ENCODE measurements at regions not wholly inside any gene's neighbourhood (a gene's known extent, or its start where the extent isn't known, plus 50 kb on each side); places are given as distances from the start of the nearest gene placed in this dataset.

DNA sequence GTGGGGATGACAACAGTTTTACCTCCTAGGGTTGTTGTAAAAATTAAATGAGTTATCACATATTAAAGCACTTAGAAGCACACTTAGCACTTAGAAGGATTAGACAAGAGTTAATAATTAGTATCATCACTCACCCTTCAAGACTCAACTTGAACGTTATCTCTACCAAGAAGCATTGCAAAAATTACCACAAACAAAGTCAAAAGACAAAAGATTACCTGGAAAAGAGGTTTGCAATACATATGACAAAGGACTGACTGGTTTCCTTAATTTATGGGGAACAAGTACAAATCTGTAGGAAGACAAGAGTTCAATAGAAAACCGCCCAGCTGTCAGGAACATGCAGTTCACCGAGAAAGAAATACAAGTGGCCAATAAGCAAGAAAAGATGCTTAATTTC lies 93.3 kb upstream of the ATP1A1 start:
- ATAC-seq = no peak
- H3K36me3 ChIP-seq (ENCODE audit: control insufficient read depth, insufficient read depth, low read length) = no peaks in the 10 kb centered on the region
- POLR2A ChIA-PET = interaction anchor here (1.5 kb wide), 1 partner anchor 10 kb away, joined by 5 read pairs; no protein-coding TSS in a partner anchor
- TF ChIP-seq, protein P1, sequence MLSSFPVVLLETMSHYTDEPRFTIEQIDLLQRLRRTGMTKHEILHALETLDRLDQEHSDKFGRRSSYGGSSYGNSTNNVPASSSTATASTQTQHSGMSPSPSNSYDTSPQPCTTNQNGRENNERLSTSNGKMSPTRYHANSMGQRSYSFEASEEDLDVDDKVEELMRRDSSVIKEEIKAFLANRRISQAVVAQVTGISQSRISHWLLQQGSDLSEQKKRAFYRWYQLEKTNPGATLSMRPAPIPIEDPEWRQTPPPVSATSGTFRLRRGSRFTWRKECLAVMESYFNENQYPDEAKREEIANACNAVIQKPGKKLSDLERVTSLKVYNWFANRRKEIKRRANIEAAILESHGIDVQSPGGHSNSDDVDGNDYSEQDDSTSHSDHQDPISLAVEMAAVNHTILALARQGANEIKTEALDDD (IDR thresholded peaks at IDR 0.05) = no peak
- TF ChIP-seq, protein P2, sequence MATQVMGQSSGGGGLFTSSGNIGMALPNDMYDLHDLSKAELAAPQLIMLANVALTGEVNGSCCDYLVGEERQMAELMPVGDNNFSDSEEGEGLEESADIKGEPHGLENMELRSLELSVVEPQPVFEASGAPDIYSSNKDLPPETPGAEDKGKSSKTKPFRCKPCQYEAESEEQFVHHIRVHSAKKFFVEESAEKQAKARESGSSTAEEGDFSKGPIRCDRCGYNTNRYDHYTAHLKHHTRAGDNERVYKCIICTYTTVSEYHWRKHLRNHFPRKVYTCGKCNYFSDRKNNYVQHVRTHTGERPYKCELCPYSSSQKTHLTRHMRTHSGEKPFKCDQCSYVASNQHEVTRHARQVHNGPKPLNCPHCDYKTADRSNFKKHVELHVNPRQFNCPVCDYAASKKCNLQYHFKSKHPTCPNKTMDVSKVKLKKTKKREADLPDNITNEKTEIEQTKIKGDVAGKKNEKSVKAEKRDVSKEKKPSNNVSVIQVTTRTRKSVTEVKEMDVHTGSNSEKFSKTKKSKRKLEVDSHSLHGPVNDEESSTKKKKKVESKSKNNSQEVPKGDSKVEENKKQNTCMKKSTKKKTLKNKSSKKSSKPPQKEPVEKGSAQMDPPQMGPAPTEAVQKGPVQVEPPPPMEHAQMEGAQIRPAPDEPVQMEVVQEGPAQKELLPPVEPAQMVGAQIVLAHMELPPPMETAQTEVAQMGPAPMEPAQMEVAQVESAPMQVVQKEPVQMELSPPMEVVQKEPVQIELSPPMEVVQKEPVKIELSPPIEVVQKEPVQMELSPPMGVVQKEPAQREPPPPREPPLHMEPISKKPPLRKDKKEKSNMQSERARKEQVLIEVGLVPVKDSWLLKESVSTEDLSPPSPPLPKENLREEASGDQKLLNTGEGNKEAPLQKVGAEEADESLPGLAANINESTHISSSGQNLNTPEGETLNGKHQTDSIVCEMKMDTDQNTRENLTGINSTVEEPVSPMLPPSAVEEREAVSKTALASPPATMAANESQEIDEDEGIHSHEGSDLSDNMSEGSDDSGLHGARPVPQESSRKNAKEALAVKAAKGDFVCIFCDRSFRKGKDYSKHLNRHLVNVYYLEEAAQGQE (IDR thresholded peaks at IDR 0.05; ENCODE audit: borderline replicate concordance) = no peak
- TF ChIP-seq, protein P2 (CRISPR knock-in tag; IDR thresholded peaks at IDR 0.05; ENCODE audit: low read depth) = no peak
- no peak for TF ChIP-seq U2AF2 (optimal IDR thresholded peaks at IDR 0.05; ENCODE audit: low read depth, low read length)
- TF ChIP-seq SRSF1 (IDR thresholded peaks at IDR 0.05; ENCODE audit: low read depth, low read length) = no peak
- no peak for TF ChIP-seq NCOA4 (IDR thresholded peaks at IDR 0.05; ENCODE audit: partially characterized antibody)
- TF ChIP-seq, protein P3, sequence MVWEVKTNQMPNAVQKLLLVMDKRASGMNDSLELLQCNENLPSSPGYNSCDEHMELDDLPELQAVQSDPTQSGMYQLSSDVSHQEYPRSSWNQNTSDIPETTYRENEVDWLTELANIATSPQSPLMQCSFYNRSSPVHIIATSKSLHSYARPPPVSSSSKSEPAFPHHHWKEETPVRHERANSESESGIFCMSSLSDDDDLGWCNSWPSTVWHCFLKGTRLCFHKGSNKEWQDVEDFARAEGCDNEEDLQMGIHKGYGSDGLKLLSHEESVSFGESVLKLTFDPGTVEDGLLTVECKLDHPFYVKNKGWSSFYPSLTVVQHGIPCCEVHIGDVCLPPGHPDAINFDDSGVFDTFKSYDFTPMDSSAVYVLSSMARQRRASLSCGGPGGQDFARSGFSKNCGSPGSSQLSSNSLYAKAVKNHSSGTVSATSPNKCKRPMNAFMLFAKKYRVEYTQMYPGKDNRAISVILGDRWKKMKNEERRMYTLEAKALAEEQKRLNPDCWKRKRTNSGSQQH (CRISPR knock-in tag; IDR thresholded peaks at IDR 0.05) = no peak
- TF ChIP-seq, protein P4, sequence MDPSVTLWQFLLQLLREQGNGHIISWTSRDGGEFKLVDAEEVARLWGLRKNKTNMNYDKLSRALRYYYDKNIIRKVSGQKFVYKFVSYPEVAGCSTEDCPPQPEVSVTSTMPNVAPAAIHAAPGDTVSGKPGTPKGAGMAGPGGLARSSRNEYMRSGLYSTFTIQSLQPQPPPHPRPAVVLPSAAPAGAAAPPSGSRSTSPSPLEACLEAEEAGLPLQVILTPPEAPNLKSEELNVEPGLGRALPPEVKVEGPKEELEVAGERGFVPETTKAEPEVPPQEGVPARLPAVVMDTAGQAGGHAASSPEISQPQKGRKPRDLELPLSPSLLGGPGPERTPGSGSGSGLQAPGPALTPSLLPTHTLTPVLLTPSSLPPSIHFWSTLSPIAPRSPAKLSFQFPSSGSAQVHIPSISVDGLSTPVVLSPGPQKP (CRISPR knock-in tag; IDR thresholded peaks at IDR 0.05) = no peak
- TF ChIP-seq TBL1XR1 (IDR thresholded peaks at IDR 0.05; ENCODE audit: low read length in 2 of 2) = no peak
- no peak for TF ChIP-seq KLF16 (IDR thresholded peaks at IDR 0.05)
- no peak for TF ChIP-seq NUFIP1 (IDR thresholded peaks at IDR 0.05; ENCODE audit: partially characterized antibody)
- no peak for TF ChIP-seq FOSL1 (tag; conservative IDR thresholded peaks at IDR 0.05)
- no peak for TF ChIP-seq HDAC2 (IDR thresholded peaks at IDR 0.05)

More for the DNA sequence above, 93.3 kb upstream of the ATP1A1 start:
- Histone ChIP-seq H2AFZ (ENCODE audit: low read depth, low read length) (no peak overlapping the region), H3K9me1 (ENCODE audit: control insufficient read depth, insufficient read depth, low read length) (no peaks in the 10 kb centered on the region), H3K9me3 (replicated peaks; ENCODE audit: control insufficient read depth, insufficient read depth, low read depth, low read length) (no peaks in the 10 kb centered on the region), H3K4me2 (ENCODE audit: insufficient read depth, low read length) (no peak overlapping the region), H4K20me1 (replicated peaks; ENCODE audit: control insufficient read depth, insufficient read depth, low read length) (no peaks in the 10 kb centered on the region), H3K4me1 (replicated peaks in 1 of 2; ENCODE audit: control insufficient read depth in 2 of 2, insufficient read depth in 2 of 2, low read length in 2 of 2) (no peaks in the 10 kb centered on the region; a peak in 1 of 5 replicates), H3K27me3 (ENCODE audit: control insufficient read depth in 2 of 2, insufficient read depth in 2 of 2, low read length in 2 of 2) (peaks cover 0 to 10% of the 10 kb centered on the region in 2 experiments; a peak in 2 of 5 replicates), H3K4me3 (no peak overlapping the region), H3K79me2 (ENCODE audit: control insufficient read depth, insufficient read depth, low read length) (no peaks in the 10 kb centered on the region), H3K27ac (ENCODE audit: extremely low read depth, low read depth, low read length) (no peak overlapping the region), H3K9ac (ENCODE audit: insufficient read depth in 1 of 2, low read depth in 2 of 2, low read length in 2 of 2) (no peak overlapping the region)
- WGBS (ENCODE audit: insufficient coverage, low coverage, missing lambda C conversion rate) = 2% methylated on average over 3 of the region's 3 CpGs
- no TSS peak for BruUV-seq (replicated peaks)
- in situ Hi-C loops (cut with MboI) = no loop called here
- CTCF ChIA-PET (ENCODE audit: low intra/inter-chr PET ratio) = no interaction called here
- intact Hi-C loops (cut with micrococcal nuclease) = no loop called here
- FAIRE-seq (no peak), DNase-seq (ENCODE audit: extremely low read depth in 1 of 4, low spot score in 3 of 4) (no peak)

Measured in K562 (cell line).